KOPT-K1 (cell line): ENCODE measurements at regions not wholly inside any gene's neighbourhood (a gene's known extent, or its start where the extent isn't known, plus 50 kb on each side); places are given as distances from the start of the nearest gene placed in this dataset.
"Not testable (repeated sequence)": the region's sequence is repeated elsewhere in the genome, so short reads cannot be mapped to it uniquely, and the experiment has no call there.

Source experiments
- H3K27ac ChIP-seq: fragments of 200-600 bp; sonication (generic); 2 replicates; pipeline ENCODE4 v1.5.1; 2016; ENCODE audit warnings: antibody characterized with exemption, mild to moderate bottlenecking, low read depth, low read length; ENCODE audit not compliant: poor library complexity, severe bottlenecking
- H3K36me3 ChIP-seq: fragments of 200-600 bp; sonication (generic); 2 replicates; pipeline ENCODE4 v1.5.1; 2017; ENCODE audit warnings: antibody characterized with exemption, mild to moderate bottlenecking, low read length, moderate library complexity; ENCODE audit not compliant: insufficient read depth
- H3K9me3 ChIP-seq: fragments of 200-600 bp; sonication (generic); 2 replicates; pipeline ENCODE4 v1.5.1; 2017; ENCODE audit warnings: antibody characterized with exemption, low read length, mild to moderate bottlenecking; ENCODE audit not compliant: insufficient read depth, poor library complexity, severe bottlenecking

GRCh38 chr5:166716856-166717492, 1574.5 kb upstream of the WWC1 start:
- H3K27ac ChIP-seq = no peak overlapping the region
- H3K36me3 ChIP-seq = no peaks in the 10 kb centered on the region
- H3K9me3 ChIP-seq = no peaks in the 10 kb centered on the region

- no peaks in the 10 kb centered on the region for H3K36me3 ChIP-seq
- H3K27ac ChIP-seq = no peak overlapping the region
- H3K9me3 ChIP-seq = no peaks in the 10 kb centered on the region
These were observed 1571.5 kb upstream of the WWC1 start for GRCh38 chr5:166719991-166720390.

GRCh38 chr5:166722939-166723338, 1568.5 kb upstream of the WWC1 start:
- Histone ChIP-seq H3K27ac (no peak overlapping the region), H3K9me3 (no peaks in the 10 kb centered on the region), H3K36me3 (no peaks in the 10 kb centered on the region)

- Histone ChIP-seq H3K27ac (no peak overlapping the region), H3K36me3 (no peaks in the 10 kb centered on the region)
These were observed 1567.2 kb upstream of the WWC1 start for GRCh38 chr5:166724284-166724683.

GRCh38 chr5:166725593-166725992, 1565.9 kb upstream of the WWC1 start:
- H3K27ac ChIP-seq = no peak overlapping the region
- no peaks in the 10 kb centered on the region for H3K36me3 ChIP-seq
- H3K9me3 ChIP-seq = no peaks in the 10 kb centered on the region

More at GRCh38 chr5:166724284-166724683, 1567.2 kb upstream of the WWC1 start:
- H3K9me3 ChIP-seq = no peaks in the 10 kb centered on the region

- H3K9me3 ChIP-seq = no peaks in the 10 kb centered on the region
These were observed 1565.0 kb upstream of the WWC1 start for GRCh38 chr5:166726406-166726805.

GRCh38 chr5:166742951-166743350, 1548.5 kb upstream of the WWC1 start:
- not testable (repeated sequence) for H3K27ac ChIP-seq, H3K36me3 ChIP-seq, H3K9me3 ChIP-seq

More at GRCh38 chr5:166726406-166726805, 1565.0 kb upstream of the WWC1 start:
- H3K36me3 ChIP-seq = no peaks in the 10 kb centered on the region
- no peak overlapping the region for H3K27ac ChIP-seq

- no peak overlapping the region for H3K27ac ChIP-seq
- H3K9me3 ChIP-seq = no peaks in the 10 kb centered on the region
- H3K36me3 ChIP-seq = no peaks in the 10 kb centered on the region
These were observed 1544.9 kb upstream of the WWC1 start for GRCh38 chr5:166746506-166746905.

GRCh38 chr5:166750376-166750775, 1541.1 kb upstream of the WWC1 start:
- no peaks in the 10 kb centered on the region for H3K9me3 ChIP-seq
- H3K36me3 ChIP-seq = no peaks in the 10 kb centered on the region
- H3K27ac ChIP-seq = no peak overlapping the region

GRCh38 chr5:166758151-166758550, 1533.3 kb upstream of the WWC1 start:
- H3K9me3 ChIP-seq = no peaks in the 10 kb centered on the region
- H3K36me3 ChIP-seq = no peaks in the 10 kb centered on the region
- no peak overlapping the region for H3K27ac ChIP-seq

GRCh38 chr5:166767858-166768257, 1523.6 kb upstream of the WWC1 start:
- H3K36me3 ChIP-seq = no peaks in the 10 kb centered on the region
- H3K9me3 ChIP-seq = no peaks in the 10 kb centered on the region
- no peak overlapping the region for H3K27ac ChIP-seq

GRCh38 chr5:166768536-166768935, 1522.9 kb upstream of the WWC1 start:
- Histone ChIP-seq H3K27ac (no peak overlapping the region), H3K9me3 (no peaks in the 10 kb centered on the region), H3K36me3 (no peaks in the 10 kb centered on the region)

GRCh38 chr5:166772770-166773169, 1518.7 kb upstream of the WWC1 start:
- no peaks in the 10 kb centered on the region for H3K9me3 ChIP-seq
- no peak overlapping the region for H3K27ac ChIP-seq
- H3K36me3 ChIP-seq = no peaks in the 10 kb centered on the region

GRCh38 chr5:166781737-166782136, 1509.7 kb upstream of the WWC1 start:
- Histone ChIP-seq H3K27ac (no peak overlapping the region), H3K36me3 (no peaks in the 10 kb centered on the region), H3K9me3 (no peaks in the 10 kb centered on the region)

- Histone ChIP-seq H3K9me3 (no peaks in the 10 kb centered on the region), H3K27ac (no peak overlapping the region), H3K36me3 (no peaks in the 10 kb centered on the region)
These were observed 1506.8 kb upstream of the WWC1 start for GRCh38 chr5:166784545-166785078.

- Histone ChIP-seq H3K27ac (no peak overlapping the region), H3K9me3 (no peaks in the 10 kb centered on the region), H3K36me3 (no peaks in the 10 kb centered on the region)
These were observed 1505.3 kb upstream of the WWC1 start for GRCh38 chr5:166786178-166786577.
